Peyer's patch (tissue), 4 donors: ENCODE measurements at regions not wholly inside any gene's neighbourhood (a gene's known extent, or its start where the extent isn't known, plus 50 kb on each side); places are given as distances from the start of the nearest gene placed in this dataset.

Source experiments
- POLR2A ChIP-seq, 2 donors: fragments of 450-650 bp; IDR thresholded peaks; one replicate each; pipeline ENCODE4 v1.5.1; 2017; ENCODE audit warnings: antibody characterized with exemption in 2 of 2, mild to moderate bottlenecking in 2 of 2, moderate library complexity in 2 of 2
- TF ChIP-seq, protein P1 (sequence below), 6 experiments: fragments of 450-650 bp in 4 of 6; fragments of 200-600 bp in 2 of 6; sonication (generic) in 1 of 6; IDR thresholded peaks; one replicate each; pipeline ENCODE4 v1.5.1; 2017 to 2019; ENCODE audit warnings: antibody characterized with exemption in 6 of 6, mild to moderate bottlenecking in 3 of 6, moderate library complexity in 1 of 6

GRCh38 chr5:58281189-58281588, 178.7 kb downstream of the PLK2 start:
- TF ChIP-seq, protein P1, sequence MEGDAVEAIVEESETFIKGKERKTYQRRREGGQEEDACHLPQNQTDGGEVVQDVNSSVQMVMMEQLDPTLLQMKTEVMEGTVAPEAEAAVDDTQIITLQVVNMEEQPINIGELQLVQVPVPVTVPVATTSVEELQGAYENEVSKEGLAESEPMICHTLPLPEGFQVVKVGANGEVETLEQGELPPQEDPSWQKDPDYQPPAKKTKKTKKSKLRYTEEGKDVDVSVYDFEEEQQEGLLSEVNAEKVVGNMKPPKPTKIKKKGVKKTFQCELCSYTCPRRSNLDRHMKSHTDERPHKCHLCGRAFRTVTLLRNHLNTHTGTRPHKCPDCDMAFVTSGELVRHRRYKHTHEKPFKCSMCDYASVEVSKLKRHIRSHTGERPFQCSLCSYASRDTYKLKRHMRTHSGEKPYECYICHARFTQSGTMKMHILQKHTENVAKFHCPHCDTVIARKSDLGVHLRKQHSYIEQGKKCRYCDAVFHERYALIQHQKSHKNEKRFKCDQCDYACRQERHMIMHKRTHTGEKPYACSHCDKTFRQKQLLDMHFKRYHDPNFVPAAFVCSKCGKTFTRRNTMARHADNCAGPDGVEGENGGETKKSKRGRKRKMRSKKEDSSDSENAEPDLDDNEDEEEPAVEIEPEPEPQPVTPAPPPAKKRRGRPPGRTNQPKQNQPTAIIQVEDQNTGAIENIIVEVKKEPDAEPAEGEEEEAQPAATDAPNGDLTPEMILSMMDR (IDR thresholded peaks at IDR 0.05) = no peak
- TF ChIP-seq POLR2A (IDR thresholded peaks at IDR 0.05) = no peak
